ENCODE measurements at regions not wholly inside any gene's neighbourhood (a gene's known extent, or its start where the extent isn't known, plus 50 kb on each side); places are given as distances from the start of the nearest gene placed in this dataset.
"Not testable (repeated sequence)": the region's sequence is repeated elsewhere in the genome, so short reads cannot be mapped to it uniquely, and the experiment has no call there.

GRCh38 chr4:164115236-164115635, 620.7 kb downstream of the TMA16 start:
- no peak for DNase-seq

GRCh38 chr4:164116286-164116685, 621.8 kb downstream of the TMA16 start:
- no peak for DNase-seq

- DNase-seq = no peak
Observed at GRCh38 chr4:164134388-164134787, 619.5 kb upstream of the SMIM31 start.

GRCh38 chr4:164136180-164136616, 617.7 kb upstream of the SMIM31 start:
- no peak for DNase-seq

GRCh38 chr4:164138521-164138920, 615.4 kb upstream of the SMIM31 start:
- no peak for DNase-seq

GRCh38 chr4:164139291-164139690, 614.6 kb upstream of the SMIM31 start:
- no peak for DNase-seq

GRCh38 chr4:164141755-164142375, 612.1 kb upstream of the SMIM31 start:
- DNase-seq = not testable (repeated sequence)

- no peak for DNase-seq
Observed at GRCh38 chr4:164154416-164154815, 599.5 kb upstream of the SMIM31 start.

- no peak for DNase-seq
Observed at GRCh38 chr4:164169591-164169990, 584.3 kb upstream of the SMIM31 start.

GRCh38 chr4:164177153-164177552, 576.8 kb upstream of the SMIM31 start:
- no peak for DNase-seq

GRCh38 chr4:164177753-164178152, 576.2 kb upstream of the SMIM31 start:
- DNase-seq = no peak

GRCh38 chr4:164188236-164188635, 565.7 kb upstream of the SMIM31 start:
- DNase-seq = no peak

- DNase-seq = no peak
Observed at GRCh38 chr4:164192844-164193243, 561.1 kb upstream of the SMIM31 start.

GRCh38 chr4:164193676-164194075, 560.3 kb upstream of the SMIM31 start:
- DNase-seq = no peak

- DNase-seq = no peak
Observed at GRCh38 chr4:164197556-164197955, 556.4 kb upstream of the SMIM31 start.

- no peak for DNase-seq
Observed at GRCh38 chr4:164203476-164203875, 550.5 kb upstream of the SMIM31 start.

GRCh38 chr4:164204434-164204833, 549.5 kb upstream of the SMIM31 start:
- no peak for DNase-seq

GRCh38 chr4:164207460-164207859, 546.5 kb upstream of the SMIM31 start:
- no peak for DNase-seq

- DNase-seq = no peak
Observed at GRCh38 chr4:164210377-164210776, 543.6 kb upstream of the SMIM31 start.

- no peak for DNase-seq
Observed at GRCh38 chr4:164212134-164212533, 541.8 kb upstream of the SMIM31 start.

- no peak for DNase-seq
Observed at GRCh38 chr4:164212714-164213113, 541.2 kb upstream of the SMIM31 start.

- DNase-seq = peak in 1 of 2 experiments; percentile 18
Observed at GRCh38 chr4:164215113-164215741, 538.7 kb upstream of the SMIM31 start.

- DNase-seq = no peak
Observed at GRCh38 chr4:164221631-164222030, 532.3 kb upstream of the SMIM31 start.

GRCh38 chr4:164224871-164225270, 529.1 kb upstream of the SMIM31 start:
- DNase-seq = peak; percentile 49 to 71

GRCh38 chr4:164229255-164229654, 524.7 kb upstream of the SMIM31 start:
- no peak for DNase-seq

Measured in NCI-H524 (cell line).